K562 (cell line): ENCODE measurements at regions not wholly inside any gene's neighbourhood (a gene's known extent, or its start where the extent isn't known, plus 50 kb on each side); places are given as distances from the start of the nearest gene placed in this dataset.

ENCODE experiments used
- ATAC-seq: fragments of 200-7000 bp; cut with Tn5 transposase; 3 replicates; pipeline ENCODE4 v1.9.1; 2020; ENCODE audit warnings: moderate library complexity
- BruUV-seq: library from RNA; stranded (reverse); fragments of 400-500 nt; replicated peaks from 2 replicates; lab custom pipeline; 2021; lab: Mats Ljungman, UMichigan
- CTCF ChIA-PET: fragments of 300-600 bp; formaldehyde crosslinking; extraction: SDS; loops from one replicate; lab custom pipeline; 2021; ENCODE audit warnings: low intra/inter-chr PET ratio; lab: Yijun Ruan, JAX
- POLR2A ChIA-PET: fragments of 300-600, 350-650 bp; sonication (Branson Sonifier 250); formaldehyde crosslinking; extraction: SDS; loops from one replicate; lab custom pipeline; 2021; ENCODE audit warnings: antibody characterized with exemption, inconsistent platforms; lab: Yijun Ruan, JAX
- DNase-seq, 4 experiments: peaks; one replicate each; pipeline versions ENCODE4 v3.0.0 to v3.0.0-alpha.2; 2011 to 2018; ENCODE audit warnings: low spot score in 3 of 4, mixed read lengths in 3 of 4; ENCODE audit errors: extremely low read depth in 1 of 4
- FAIRE-seq: peaks from 2 replicates; lab custom pipeline; 2011; peaks lifted over from hg19 to GRCh38; lab: Jason Lieb, UNC
- H2AFZ ChIP-seq: 2 replicates; pipeline ENCODE4 v1.6.0; 2011; ENCODE audit warnings: low read depth, low read length, control low read depth, inconsistent platforms
- H3K27ac ChIP-seq: fragments of 200-600 bp; 3 replicates; pipeline ENCODE4 v1.8.0; 2011; ENCODE audit warnings: low read depth, mild to moderate bottlenecking, control low read depth, inconsistent platforms, low read length, moderate library complexity, mixed read lengths; ENCODE audit errors: extremely low read depth
- H3K27me3 ChIP-seq, 2 experiments: fragments of 300-600 bp in 1 of 2; 2 replicates in 1 of 2; 3 replicates in 1 of 2; pipeline versions ENCODE4 v1.6.0 to v1.8.0; 2011; ENCODE audit warnings: inconsistent platforms in 2 of 2, low read length in 2 of 2, mild to moderate bottlenecking in 1 of 2, mixed read lengths in 1 of 2, moderate library complexity in 1 of 2; ENCODE audit not compliant: control insufficient read depth in 2 of 2, insufficient read depth in 2 of 2
- H3K36me3 ChIP-seq: fragments of 300-600 bp; 3 replicates; pipeline ENCODE4 v1.8.0; 2011; ENCODE audit warnings: mild to moderate bottlenecking, low read length, inconsistent platforms; ENCODE audit not compliant: control insufficient read depth, insufficient read depth
- H3K4me1 ChIP-seq, 2 experiments: fragments of 200-600 bp in 1 of 2; replicated peaks in 1 of 2; 2 replicates in 1 of 2; 3 replicates in 1 of 2; pipeline versions ENCODE4 v1.5.1 to v1.8.0; 2011; ENCODE audit warnings: inconsistent platforms in 2 of 2, low read length in 2 of 2, mild to moderate bottlenecking in 1 of 2, mixed read lengths in 1 of 2, moderate library complexity in 1 of 2; ENCODE audit not compliant: control insufficient read depth in 2 of 2, insufficient read depth in 2 of 2
- H3K4me2 ChIP-seq: 2 replicates; pipeline ENCODE4 v1.6.1; 2011; ENCODE audit warnings: low read length, control low read depth, inconsistent platforms, mixed read lengths; ENCODE audit not compliant: insufficient read depth
- H3K4me3 ChIP-seq: fragments of 200-600 bp; sonication (generic), shearing (Covaris generic); 2 replicates; pipeline ENCODE4 v1.5.1; 2016; ENCODE audit warnings: control low read depth, inconsistent platforms
- H3K79me2 ChIP-seq: fragments of 200-600 bp; 3 replicates; pipeline ENCODE4 v1.8.0; 2011; ENCODE audit warnings: low read length, inconsistent platforms; ENCODE audit not compliant: control insufficient read depth, insufficient read depth
- H3K9ac ChIP-seq, 2 experiments: 2 replicates each; pipeline versions ENCODE4 v1.6.0 to v1.6.1; 2011; ENCODE audit warnings: low read depth in 2 of 2, low read length in 2 of 2, control low read depth in 1 of 2, inconsistent platforms in 1 of 2, mild to moderate bottlenecking in 1 of 2, mixed read lengths in 1 of 2; ENCODE audit not compliant: insufficient read depth in 1 of 2
- H3K9me1 ChIP-seq: one replicate; pipeline ENCODE4 v1.6.0; 2011; ENCODE audit warnings: inconsistent platforms, mild to moderate bottlenecking, low read length, moderate library complexity; ENCODE audit not compliant: control insufficient read depth, insufficient read depth
- H3K9me3 ChIP-seq: replicated peaks from 2 replicates; pipeline ENCODE4 v1.5.1; 2011; ENCODE audit warnings: low read depth, low read length, inconsistent platforms; ENCODE audit not compliant: control insufficient read depth, insufficient read depth
- H4K20me1 ChIP-seq: replicated peaks from 2 replicates; pipeline ENCODE4 v1.6.1; 2011; ENCODE audit warnings: low read length, inconsistent platforms, mixed read lengths; ENCODE audit not compliant: control insufficient read depth, insufficient read depth
- BDP1 ChIP-seq: IDR thresholded peaks from 3 replicates; pipeline ENCODE4 v1.6.1; 2011; ENCODE audit not compliant: insufficient read length, insufficient read depth
- CBFA2T3 ChIP-seq: fragments of 450-650 bp; IDR thresholded peaks from 2 replicates; pipeline ENCODE4 v1.6.1; 2017
- GTF2E2 ChIP-seq: fragments of 200-800 bp; sonication (Bioruptor generic); IDR thresholded peaks from 2 replicates; pipeline ENCODE4 v1.6.1; 2016; ENCODE audit warnings: missing genetic modification characterization, missing compliant biosample characterization
- RBM34 ChIP-seq: fragments of 200-400 bp; formaldehyde crosslinking; IDR thresholded peaks from 2 replicates; pipeline ENCODE4 v1.6.1; 2018; ENCODE audit warnings: low read length, borderline replicate concordance; ENCODE audit not compliant: insufficient read depth
- RFX7 ChIP-seq: fragments of 250-450 bp; sonication (Bioruptor Pico); IDR thresholded peaks from 2 replicates; pipeline ENCODE4 v1.5.1; 2021; ENCODE audit warnings: mild to moderate bottlenecking
- RNF2 ChIP-seq: sonication (generic); IDR thresholded peaks from 2 replicates; pipeline ENCODE4 v1.6.1; 2016
- SRSF9 ChIP-seq: fragments of 200-400 bp; formaldehyde crosslinking; IDR thresholded peaks from 2 replicates; pipeline ENCODE4 v1.6.1; 2017; ENCODE audit warnings: low read depth, low read length, borderline replicate concordance
- TBL1XR1 ChIP-seq, 2 experiments: IDR thresholded peaks; 2 replicates each; pipeline ENCODE4 v1.6.1; 2012; ENCODE audit warnings: improper control_type of control experiment in 2 of 2, low read length in 2 of 2, mild to moderate bottlenecking in 1 of 2
- YBX1 ChIP-seq: fragments of 450-650 bp; IDR thresholded peaks from 2 replicates; pipeline ENCODE4 v1.7.1; 2016; ENCODE audit warnings: mild to moderate bottlenecking
- WGBS: fragments of 100-300 bp; shearing (Covaris generic); methylation state at CpG from one replicate; pipeline ENCODE4 v1.1.6; 2016; ENCODE audit warnings: low coverage, mixed read lengths; ENCODE audit not compliant: insufficient coverage; ENCODE audit errors: missing lambda C conversion rate; 5-methylcytosine and 5-hydroxymethylcytosine counted together
- in situ Hi-C: fragments of 300-500 bp; cut with MboI; formaldehyde crosslinking; loops from 4 replicates; pipeline ENCODE4 v1.15.0; 2018; ENCODE audit warnings: inconsistent platforms, mixed read lengths
- intact Hi-C: fragments of 100-400 bp; cut with micrococcal nuclease; formaldehyde crosslinking; loops from 2 replicates; pipeline ENCODE4 v1.14.2; 2022
- TF ChIP-seq, protein P1 (sequence below), 2 experiments: fragments of 450-650 bp in 1 of 2; sonication (generic) in 1 of 2; formaldehyde crosslinking; conservative IDR thresholded peaks; 2 replicates each; pipeline versions ENCODE4 v1.4.0 to v1.8.1; 2020 to 2022; ENCODE audit warnings: mild to moderate bottlenecking in 1 of 2, missing genetic modification reagents in 1 of 2
- TF ChIP-seq, protein P2 (sequence below): sonication (generic); formaldehyde crosslinking; IDR thresholded peaks from 2 replicates; pipeline ENCODE4 v1.8.1; 2023; ENCODE audit warnings: mild to moderate bottlenecking, missing genetic modification reagents, moderate library complexity
- TF ChIP-seq, protein P3 (sequence below): fragments of 250-450 bp; sonication (Bioruptor Pico); IDR thresholded peaks from 2 replicates; pipeline ENCODE4 v1.4.0; 2020; ENCODE audit warnings: mild to moderate bottlenecking, moderate library complexity
- TF ChIP-seq, protein P4 (sequence below): sonication (generic); formaldehyde crosslinking; IDR thresholded peaks from 2 replicates; pipeline ENCODE4 v1.8.0; 2023; ENCODE audit warnings: mild to moderate bottlenecking, missing genetic modification reagents

DNA sequence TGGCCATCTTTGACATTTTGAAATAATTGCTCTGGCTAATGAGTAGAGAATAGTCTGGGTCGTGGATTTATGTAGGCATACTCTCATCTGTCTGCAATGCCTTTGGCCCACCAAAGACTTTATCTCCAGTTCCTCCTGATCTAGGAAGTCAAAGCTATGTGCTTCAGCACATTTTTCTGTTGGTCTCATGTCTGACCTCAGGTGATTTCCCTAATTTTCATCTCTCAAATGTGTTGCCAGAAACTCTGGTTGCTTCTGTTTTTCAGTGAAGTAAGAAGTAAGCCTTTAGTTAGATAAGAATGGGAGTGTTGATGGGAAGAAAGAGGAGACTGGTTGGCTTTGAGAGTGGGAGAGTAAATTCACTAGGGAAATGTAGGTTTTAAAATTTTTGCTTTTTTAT, 66.4 kb downstream of the GPR88 start:
- POLR2A ChIA-PET, result interaction anchor here (0.9 kb wide), 1 partner anchor 11 kb away, joined by 3 read pairs; no protein-coding TSS in a partner anchor

More for the DNA sequence above, 66.4 kb downstream of the GPR88 start:
- FAIRE-seq, result no peak
- CTCF ChIA-PET, result interaction anchor here (0.6 to 0.7 kb wide), 2 partner anchors 210 to 262 kb away, joined by 3 read pairs; no protein-coding TSS in a partner anchor
- H3K9me1 ChIP-seq, result no peaks in the 10 kb centered on the region
- no peak for DNase-seq
- H3K4me3 ChIP-seq, result no peak overlapping the region
- ATAC-seq, result no peak
- H3K4me2 ChIP-seq, result no peak overlapping the region
- intact Hi-C loops, result no loop called here
- H3K36me3 ChIP-seq, result no peaks in the 10 kb centered on the region
- H3K9me3 ChIP-seq, result no peaks in the 10 kb centered on the region
- no peak overlapping the region for H3K27ac ChIP-seq
- H3K27me3 ChIP-seq, result no peaks in the 10 kb centered on the region
- H4K20me1 ChIP-seq, result no peaks in the 10 kb centered on the region
- no TSS peak for BruUV-seq
- no peaks in the 10 kb centered on the region for H3K4me1 ChIP-seq
- no peaks in the 10 kb centered on the region for H3K79me2 ChIP-seq
- H3K9ac ChIP-seq, result no peak overlapping the region
- TF ChIP-seq CBFA2T3, result no peak
- TF ChIP-seq, protein P1, sequence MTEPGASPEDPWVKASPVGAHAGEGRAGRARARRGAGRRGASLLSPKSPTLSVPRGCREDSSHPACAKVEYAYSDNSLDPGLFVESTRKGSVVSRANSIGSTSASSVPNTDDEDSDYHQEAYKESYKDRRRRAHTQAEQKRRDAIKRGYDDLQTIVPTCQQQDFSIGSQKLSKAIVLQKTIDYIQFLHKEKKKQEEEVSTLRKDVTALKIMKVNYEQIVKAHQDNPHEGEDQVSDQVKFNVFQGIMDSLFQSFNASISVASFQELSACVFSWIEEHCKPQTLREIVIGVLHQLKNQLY (CRISPR knock-in tag; conservative IDR thresholded peaks at IDR 0.05), result no peak
- no peak for TF ChIP-seq RBM34
- no peak for TF ChIP-seq TBL1XR1 (IDR thresholded peaks at IDR 0.05; ENCODE audit: low read length in 2 of 2)
- TF ChIP-seq GTF2E2 (tag), result no peak
- TF ChIP-seq RNF2, result no peak
- TF ChIP-seq YBX1, result no peak
- TF ChIP-seq, protein P2, sequence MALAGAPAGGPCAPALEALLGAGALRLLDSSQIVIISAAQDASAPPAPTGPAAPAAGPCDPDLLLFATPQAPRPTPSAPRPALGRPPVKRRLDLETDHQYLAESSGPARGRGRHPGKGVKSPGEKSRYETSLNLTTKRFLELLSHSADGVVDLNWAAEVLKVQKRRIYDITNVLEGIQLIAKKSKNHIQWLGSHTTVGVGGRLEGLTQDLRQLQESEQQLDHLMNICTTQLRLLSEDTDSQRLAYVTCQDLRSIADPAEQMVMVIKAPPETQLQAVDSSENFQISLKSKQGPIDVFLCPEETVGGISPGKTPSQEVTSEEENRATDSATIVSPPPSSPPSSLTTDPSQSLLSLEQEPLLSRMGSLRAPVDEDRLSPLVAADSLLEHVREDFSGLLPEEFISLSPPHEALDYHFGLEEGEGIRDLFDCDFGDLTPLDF, result no peak
- TF ChIP-seq, protein P3, sequence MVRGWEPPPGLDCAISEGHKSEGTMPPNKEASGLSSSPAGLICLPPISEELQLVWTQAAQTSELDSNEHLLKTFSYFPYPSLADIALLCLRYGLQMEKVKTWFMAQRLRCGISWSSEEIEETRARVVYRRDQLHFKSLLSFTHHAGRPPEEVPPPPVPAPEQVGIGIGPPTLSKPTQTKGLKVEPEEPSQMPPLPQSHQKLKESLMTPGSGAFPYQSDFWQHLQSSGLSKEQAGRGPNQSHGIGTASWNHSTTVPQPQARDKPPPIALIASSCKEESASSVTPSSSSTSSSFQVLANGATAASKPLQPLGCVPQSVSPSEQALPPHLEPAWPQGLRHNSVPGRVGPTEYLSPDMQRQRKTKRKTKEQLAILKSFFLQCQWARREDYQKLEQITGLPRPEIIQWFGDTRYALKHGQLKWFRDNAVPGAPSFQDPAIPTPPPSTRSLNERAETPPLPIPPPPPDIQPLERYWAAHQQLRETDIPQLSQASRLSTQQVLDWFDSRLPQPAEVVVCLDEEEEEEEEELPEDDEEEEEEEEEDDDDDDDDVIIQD (CRISPR knock-in tag), result no peak
- no peak for TF ChIP-seq BDP1
- no peak for TF ChIP-seq SRSF9
- no peak for TF ChIP-seq RFX7 (CRISPR knock-in tag)
- TF ChIP-seq, protein P4, sequence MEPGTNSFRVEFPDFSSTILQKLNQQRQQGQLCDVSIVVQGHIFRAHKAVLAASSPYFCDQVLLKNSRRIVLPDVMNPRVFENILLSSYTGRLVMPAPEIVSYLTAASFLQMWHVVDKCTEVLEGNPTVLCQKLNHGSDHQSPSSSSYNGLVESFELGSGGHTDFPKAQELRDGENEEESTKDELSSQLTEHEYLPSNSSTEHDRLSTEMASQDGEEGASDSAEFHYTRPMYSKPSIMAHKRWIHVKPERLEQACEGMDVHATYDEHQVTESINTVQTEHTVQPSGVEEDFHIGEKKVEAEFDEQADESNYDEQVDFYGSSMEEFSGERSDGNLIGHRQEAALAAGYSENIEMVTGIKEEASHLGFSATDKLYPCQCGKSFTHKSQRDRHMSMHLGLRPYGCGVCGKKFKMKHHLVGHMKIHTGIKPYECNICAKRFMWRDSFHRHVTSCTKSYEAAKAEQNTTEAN (CRISPR knock-in tag), result no peak
- 0% methylated on average over 1 of the region's 1 CpG for WGBS
- no peak overlapping the region for H2AFZ ChIP-seq
- in situ Hi-C loops, result no loop called here
